T-helper 2 cell treated with Interferon-gamma antibody and Interleukin-4, amounts not matched to agents 5 μg/mL and 100 μg/mL, for 36 hours (primary cell): ENCODE measurements at regions not wholly inside any gene's neighbourhood (a gene's known extent, or its start where the extent isn't known, plus 50 kb on each side); places are given as distances from the start of the nearest gene placed in this dataset.

Source experiments
- DNase-seq: peaks from one replicate; pipeline ENCODE4 v3.0.0; 2021; ENCODE audit warnings: low spot score
- H3K27ac Mint-ChIP-seq: one replicate; pipeline ENCODE4 v1.8.0; 2021; ENCODE audit warnings: mild to moderate bottlenecking, mixed read lengths
- H3K27me3 Mint-ChIP-seq: one replicate; pipeline ENCODE4 v1.8.0; 2021; ENCODE audit warnings: low read depth, mixed read lengths
- H3K36me3 Mint-ChIP-seq: one replicate; pipeline ENCODE4 v1.8.0; 2021; ENCODE audit warnings: low read depth, mixed read lengths
- H3K4me1 Mint-ChIP-seq: one replicate; pipeline ENCODE4 v1.8.0; 2021; ENCODE audit warnings: low read depth, mixed read lengths
- H3K4me3 Mint-ChIP-seq: one replicate; pipeline ENCODE4 v1.8.0; 2022; ENCODE audit warnings: mild to moderate bottlenecking, moderate library complexity, mixed read lengths
- H3K9me3 Mint-ChIP-seq: one replicate; pipeline ENCODE4 v1.8.0; 2021; ENCODE audit warnings: mixed read lengths

DNA sequence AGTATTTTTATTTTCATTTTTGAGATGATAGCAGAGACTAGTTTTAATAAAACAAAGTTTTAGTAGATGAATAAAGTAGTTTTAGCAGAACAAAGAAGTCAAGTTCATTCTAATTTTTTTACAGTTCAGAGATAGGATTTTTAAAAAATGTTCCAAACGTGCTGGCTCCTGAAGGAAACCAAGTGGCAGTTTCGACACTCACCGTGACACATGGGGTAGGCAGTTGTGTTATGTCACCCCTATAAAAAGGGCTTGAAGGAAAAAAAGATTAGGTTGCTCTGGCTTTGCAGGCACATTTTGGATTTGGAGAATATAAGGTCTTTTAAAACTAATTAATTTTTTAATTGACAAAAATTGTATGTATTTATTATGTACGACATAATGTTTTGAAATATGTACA is 305.2 kb downstream of the NDFIP2 start:
- DNase-seq = no peak
- H3K27me3 Mint-ChIP-seq = no peaks in the 10 kb centered on the region
- no peak overlapping the region for H3K27ac Mint-ChIP-seq
- H3K4me1 Mint-ChIP-seq = no peaks in the 10 kb centered on the region
- no peak overlapping the region for H3K4me3 Mint-ChIP-seq
- H3K9me3 Mint-ChIP-seq = no peaks in the 10 kb centered on the region
- no peaks in the 10 kb centered on the region for H3K36me3 Mint-ChIP-seq

DNA sequence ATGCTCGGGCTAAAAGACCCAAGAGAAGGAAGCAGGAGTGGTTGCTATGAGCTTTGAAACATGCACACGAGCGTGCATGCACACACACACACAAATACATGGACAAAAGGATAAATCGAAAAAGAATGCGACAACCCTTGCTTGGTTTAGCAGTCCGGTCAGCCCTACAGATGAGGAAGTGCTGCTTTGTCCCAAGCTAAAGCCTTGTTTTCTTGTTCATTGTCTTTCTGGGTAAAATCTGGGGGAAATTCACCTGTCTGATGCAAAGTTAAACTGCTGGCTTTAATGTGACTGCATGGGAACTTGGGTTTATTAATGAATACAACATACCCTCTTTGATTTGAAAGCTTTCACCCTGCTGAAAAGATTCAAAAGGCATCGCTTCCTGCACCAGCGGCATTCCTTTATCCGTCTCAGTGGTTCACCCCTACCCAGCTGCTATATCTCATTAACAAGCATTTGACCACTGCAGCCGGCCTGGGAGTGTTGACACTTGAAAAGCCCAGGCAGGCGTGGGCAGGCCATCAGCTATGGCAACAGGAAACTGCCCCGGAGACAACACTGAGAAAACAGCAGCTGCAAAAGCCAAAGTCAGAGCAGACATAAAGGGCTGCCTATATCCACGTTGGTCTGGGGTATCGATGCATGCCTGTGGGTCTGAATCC is 301.7 kb downstream of the NDFIP2 start:
- Mint-ChIP-seq H3K9me3 (no peaks in the 10 kb centered on the region), H3K27ac (no peak overlapping the region), H3K36me3 (no peaks in the 10 kb centered on the region), H3K4me1 (no peaks in the 10 kb centered on the region), H3K27me3 (no peaks in the 10 kb centered on the region), H3K4me3 (no peak overlapping the region)
- DNase-seq = no peak

DNA sequence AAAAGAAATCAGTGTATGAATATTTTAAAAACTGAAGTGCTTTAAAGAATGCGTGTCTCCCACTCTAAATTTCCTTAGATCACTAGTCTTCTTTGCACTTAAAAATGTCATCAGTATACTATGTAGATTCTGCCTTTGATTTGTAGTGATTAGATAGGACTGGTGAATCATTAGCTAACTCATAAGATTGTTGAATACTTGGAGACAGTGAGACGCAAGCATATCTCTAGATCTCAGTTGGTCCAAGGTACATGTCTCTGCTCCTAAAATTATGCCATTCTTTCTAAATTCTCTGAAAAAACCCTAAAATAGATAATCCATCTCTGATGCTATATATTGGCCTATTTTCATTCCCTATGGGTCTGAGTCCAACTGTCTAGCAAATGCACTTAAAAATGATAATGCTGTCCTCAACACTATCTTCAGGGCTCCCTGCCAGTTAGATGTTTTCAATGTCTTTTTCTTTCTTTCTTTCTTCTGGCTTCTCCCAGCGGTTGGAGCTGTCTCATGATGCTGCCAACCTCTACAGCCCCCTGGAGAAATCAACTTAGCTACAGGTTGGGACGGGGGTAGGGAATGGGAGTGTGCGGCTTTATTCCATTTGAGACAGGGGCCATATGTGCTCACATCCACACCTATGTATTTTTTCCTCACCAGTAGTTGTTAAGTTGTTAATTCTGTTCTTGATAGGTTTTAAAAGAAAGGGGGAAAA is 301.0 kb downstream of the NDFIP2 start:
- Mint-ChIP-seq H3K27me3 (no peaks in the 10 kb centered on the region), H3K27ac (no peak overlapping the region), H3K4me1 (no peaks in the 10 kb centered on the region), H3K9me3 (no peaks in the 10 kb centered on the region), H3K4me3 (no peak overlapping the region), H3K36me3 (no peaks in the 10 kb centered on the region)
- no peak for DNase-seq

DNA sequence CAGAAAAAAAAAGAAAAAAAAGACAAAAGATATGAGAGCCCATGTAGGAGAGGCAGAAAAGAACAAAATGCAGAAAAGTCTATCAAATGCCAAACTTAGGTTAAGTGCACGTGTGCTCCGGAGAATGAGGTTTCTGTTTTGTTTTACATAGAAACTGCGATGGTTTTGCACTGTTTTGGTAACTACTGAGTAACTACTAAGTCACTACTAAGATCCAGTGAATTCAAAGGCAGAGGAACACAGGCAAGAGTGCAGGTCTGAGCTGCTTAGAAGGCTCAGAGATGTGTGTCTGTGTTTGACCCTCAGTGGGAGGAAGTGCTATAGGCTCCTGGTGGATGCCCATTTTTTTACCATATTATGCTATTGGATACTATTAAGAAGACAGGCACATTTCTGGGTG is 299.3 kb downstream of the NDFIP2 start:
- Mint-ChIP-seq H3K4me1 (no peaks in the 10 kb centered on the region), H3K36me3 (no peaks in the 10 kb centered on the region), H3K9me3 (no peaks in the 10 kb centered on the region), H3K27me3 (no peaks in the 10 kb centered on the region), H3K4me3 (no peak overlapping the region), H3K27ac (no peak overlapping the region)
- no peak for DNase-seq

DNA sequence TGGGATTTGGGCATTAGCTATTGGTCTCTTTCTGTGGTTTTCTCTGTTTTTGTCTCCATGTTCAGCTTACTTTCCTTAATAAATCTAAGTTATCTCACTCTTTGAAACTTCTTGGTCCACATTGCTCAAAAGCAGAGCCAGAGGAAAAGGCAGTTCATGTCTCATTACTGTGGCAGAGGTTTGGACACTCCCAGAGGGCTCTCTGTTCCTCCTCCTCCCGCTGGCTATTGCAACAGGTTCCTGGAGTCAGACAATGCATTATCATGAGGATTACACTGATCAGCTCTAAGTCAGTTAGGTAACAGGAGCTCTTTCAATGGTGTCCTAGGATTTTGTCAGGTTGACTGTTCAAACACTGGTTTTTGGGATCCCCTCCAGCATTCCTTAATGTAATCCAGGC is 298.8 kb downstream of the NDFIP2 start:
- no peak overlapping the region for H3K27ac Mint-ChIP-seq
- no peak overlapping the region for H3K4me3 Mint-ChIP-seq
- no peaks in the 10 kb centered on the region for H3K36me3 Mint-ChIP-seq
- DNase-seq = no peak
- H3K27me3 Mint-ChIP-seq = no peaks in the 10 kb centered on the region
- H3K9me3 Mint-ChIP-seq = no peaks in the 10 kb centered on the region
- H3K4me1 Mint-ChIP-seq = no peaks in the 10 kb centered on the region

DNA sequence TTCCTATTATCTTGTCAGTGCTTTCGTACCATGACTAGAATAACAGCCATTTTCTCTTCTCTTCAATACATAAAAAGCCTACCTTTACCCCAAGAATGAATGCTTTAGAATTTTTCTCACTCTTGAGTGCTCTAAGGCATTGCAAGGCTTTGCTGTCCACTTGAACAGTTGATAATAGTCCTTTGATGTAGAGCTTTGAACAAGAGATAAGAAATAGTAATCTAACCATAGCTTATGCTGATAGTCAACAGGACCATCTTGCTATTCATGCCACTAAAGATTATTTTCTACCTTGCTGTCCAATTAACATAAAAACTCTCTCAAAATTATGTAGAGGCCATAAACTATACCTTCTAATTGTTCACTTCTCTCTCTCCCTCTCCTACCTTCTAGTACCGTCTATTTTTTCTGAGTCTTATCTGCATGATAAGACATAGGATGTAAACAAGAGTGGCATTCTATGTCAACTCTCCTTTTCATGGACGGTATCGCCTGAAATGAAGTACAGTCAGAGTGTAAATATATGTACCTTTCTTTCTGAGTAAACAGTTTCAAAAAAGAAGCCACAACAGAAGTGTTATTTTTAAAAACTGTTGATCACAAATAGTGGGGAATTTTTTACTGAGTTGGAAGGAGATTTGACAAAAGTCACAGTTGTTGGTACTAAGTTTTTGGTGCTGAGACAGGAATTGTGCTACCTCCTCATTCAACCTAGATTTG is 297.9 kb downstream of the NDFIP2 start:
- DNase-seq = no peak
- Mint-ChIP-seq H3K4me3 (no peak overlapping the region), H3K36me3 (no peaks in the 10 kb centered on the region), H3K9me3 (no peaks in the 10 kb centered on the region), H3K27me3 (no peaks in the 10 kb centered on the region), H3K4me1 (no peaks in the 10 kb centered on the region), H3K27ac (no peak overlapping the region)

DNA sequence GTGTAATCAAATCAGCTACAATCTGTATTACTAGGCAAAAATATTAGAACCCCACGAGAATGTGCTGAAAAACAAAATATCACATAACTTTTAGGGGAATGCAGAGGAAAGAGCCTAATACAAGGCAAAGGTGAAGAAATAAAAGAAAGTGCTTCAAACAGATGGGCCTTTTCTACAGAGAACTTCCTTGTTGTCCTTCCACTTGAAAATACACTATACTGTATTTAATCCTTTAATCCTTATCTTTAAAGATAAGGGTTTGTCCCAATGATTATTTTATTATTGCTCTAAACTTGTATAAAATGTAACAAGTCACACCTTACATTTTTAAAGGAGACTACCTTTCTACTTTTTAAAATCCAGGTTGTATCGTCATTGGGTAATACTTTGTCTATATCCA is 296.5 kb downstream of the NDFIP2 start:
- no peaks in the 10 kb centered on the region for H3K36me3 Mint-ChIP-seq
- no peak overlapping the region for H3K4me3 Mint-ChIP-seq
- H3K9me3 Mint-ChIP-seq = no peaks in the 10 kb centered on the region
- no peaks in the 10 kb centered on the region for H3K27me3 Mint-ChIP-seq
- H3K4me1 Mint-ChIP-seq = no peaks in the 10 kb centered on the region
- no peak overlapping the region for H3K27ac Mint-ChIP-seq
- no peak for DNase-seq

DNA sequence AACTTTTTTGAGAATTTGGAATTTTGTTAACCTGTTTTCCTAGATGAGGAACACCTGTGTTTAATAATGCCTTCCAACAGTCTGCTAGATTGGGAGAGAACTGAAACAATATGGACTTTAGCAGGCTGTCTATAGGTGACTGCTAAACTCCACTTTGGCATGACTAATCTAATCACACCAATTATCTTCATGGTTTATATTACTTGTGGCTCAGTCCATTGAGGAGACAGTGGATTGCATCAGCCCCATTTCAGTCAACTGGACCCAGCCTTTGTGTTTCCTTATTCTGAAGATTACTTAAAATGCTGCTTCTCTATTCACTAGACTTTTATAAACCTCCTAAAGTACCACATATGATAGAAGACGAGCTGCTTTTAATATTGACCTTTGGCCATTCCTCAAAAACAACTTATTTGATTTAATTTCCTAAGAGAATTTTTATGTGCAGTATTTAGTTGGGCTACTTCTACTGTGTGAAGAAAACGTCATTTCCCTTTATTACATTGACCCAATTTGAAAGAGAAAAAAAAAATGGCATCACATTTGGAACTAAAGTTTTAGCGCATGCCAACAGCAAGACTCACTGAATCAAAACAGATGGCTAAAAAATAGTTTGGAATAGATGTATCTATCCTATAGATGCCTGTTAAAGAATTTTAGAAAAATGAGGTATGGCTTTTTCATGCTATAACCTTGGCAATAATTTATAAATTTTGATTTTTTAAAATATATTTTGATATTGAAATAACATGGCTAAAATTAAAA is 295.8 kb downstream of the NDFIP2 start:
- Mint-ChIP-seq H3K4me1 (no peaks in the 10 kb centered on the region), H3K27me3 (no peaks in the 10 kb centered on the region), H3K27ac (no peak overlapping the region), H3K4me3 (no peak overlapping the region), H3K36me3 (no peaks in the 10 kb centered on the region), H3K9me3 (no peaks in the 10 kb centered on the region)
- no peak for DNase-seq

DNA sequence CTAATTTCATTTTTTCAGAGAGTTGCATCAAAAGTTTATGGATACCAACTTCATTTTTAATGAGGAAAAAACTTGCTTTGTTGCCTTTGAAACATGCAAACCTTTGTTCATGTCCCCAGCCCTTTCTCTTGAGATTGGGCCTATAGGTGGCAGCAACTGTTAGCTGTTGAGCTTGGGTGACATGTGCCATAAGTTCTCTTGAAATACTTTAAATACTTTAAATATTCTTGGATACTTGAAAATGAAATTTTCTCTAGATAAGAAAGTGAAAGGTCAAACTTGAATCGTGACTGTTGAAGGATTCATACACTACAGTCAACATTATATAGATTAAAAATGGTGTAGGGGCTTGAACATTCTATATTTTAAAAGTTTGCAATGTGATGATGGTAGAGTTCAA is 294.9 kb downstream of the NDFIP2 start:
- Mint-ChIP-seq H3K4me1 (no peaks in the 10 kb centered on the region), H3K27ac (no peak overlapping the region), H3K9me3 (no peaks in the 10 kb centered on the region), H3K27me3 (no peaks in the 10 kb centered on the region), H3K4me3 (no peak overlapping the region), H3K36me3 (no peaks in the 10 kb centered on the region)
- no peak for DNase-seq

DNA sequence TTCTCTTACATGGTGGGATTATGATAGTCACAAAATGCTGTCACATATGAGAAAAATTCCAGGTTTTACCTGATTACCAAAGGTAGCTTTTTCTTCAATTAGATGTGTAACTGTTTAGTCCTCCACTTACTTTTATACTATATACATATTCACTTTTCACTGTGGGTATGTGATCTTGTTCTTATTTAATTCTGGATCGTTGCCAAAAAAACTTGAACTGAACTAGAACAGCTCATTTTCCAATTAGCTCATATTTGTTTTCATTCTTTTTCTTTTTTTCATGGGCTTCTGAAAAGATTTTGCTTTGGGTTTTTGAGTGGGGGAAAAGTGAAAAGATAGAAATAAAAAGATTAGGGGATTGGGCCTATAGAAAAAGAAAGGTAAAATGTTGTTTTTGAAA is 291.9 kb downstream of the NDFIP2 start:
- no peak overlapping the region for H3K27ac Mint-ChIP-seq
- H3K4me1 Mint-ChIP-seq = no peaks in the 10 kb centered on the region
- H3K4me3 Mint-ChIP-seq = no peak overlapping the region
- H3K27me3 Mint-ChIP-seq = no peaks in the 10 kb centered on the region
- H3K9me3 Mint-ChIP-seq = no peaks in the 10 kb centered on the region
- DNase-seq = no peak
- no peaks in the 10 kb centered on the region for H3K36me3 Mint-ChIP-seq

DNA sequence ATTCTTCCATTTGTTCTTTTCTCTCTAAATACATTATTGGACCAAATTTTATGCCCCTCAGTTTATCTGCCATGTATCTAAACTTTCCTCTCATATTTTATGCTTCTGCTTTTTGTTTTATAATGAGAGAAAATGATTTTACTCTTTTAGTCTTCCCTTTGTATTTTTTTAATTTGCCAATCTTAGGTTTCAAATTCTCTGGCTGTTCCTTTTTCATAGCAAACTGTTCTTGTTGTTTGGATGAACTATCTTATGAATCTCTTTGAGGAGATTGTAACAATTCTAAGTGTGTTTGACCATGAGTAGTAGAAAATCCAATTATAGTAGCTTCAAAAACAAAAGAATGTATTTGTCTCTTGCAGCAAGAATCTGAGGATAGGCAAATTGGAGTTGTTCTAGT is 290.5 kb downstream of the NDFIP2 start:
- H3K27me3 Mint-ChIP-seq = no peaks in the 10 kb centered on the region
- no peaks in the 10 kb centered on the region for H3K9me3 Mint-ChIP-seq
- no peak for DNase-seq
- no peak overlapping the region for H3K4me3 Mint-ChIP-seq
- no peaks in the 10 kb centered on the region for H3K4me1 Mint-ChIP-seq
- H3K27ac Mint-ChIP-seq = no peak overlapping the region
- H3K36me3 Mint-ChIP-seq = no peaks in the 10 kb centered on the region

DNA sequence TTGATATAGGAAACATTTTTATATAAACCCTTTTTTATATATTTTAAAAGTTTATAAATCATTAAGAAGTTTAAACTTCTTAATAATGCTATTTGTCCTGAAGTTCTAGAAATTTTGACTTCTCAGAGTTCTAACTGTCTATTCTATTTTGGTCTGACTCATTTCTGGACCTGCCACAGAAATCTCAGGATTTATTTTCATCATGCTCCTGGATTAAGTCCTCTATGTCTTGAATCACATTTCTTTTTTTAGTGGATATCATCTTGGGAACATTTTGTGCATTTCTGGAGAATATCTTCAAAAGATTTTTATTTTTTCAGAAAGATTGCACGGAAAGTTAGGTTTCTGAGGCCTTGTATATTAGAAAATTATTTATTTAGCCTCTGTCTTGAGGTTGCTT is 289.1 kb downstream of the NDFIP2 start:
- no peaks in the 10 kb centered on the region for H3K4me1 Mint-ChIP-seq
- H3K36me3 Mint-ChIP-seq = no peaks in the 10 kb centered on the region
- H3K4me3 Mint-ChIP-seq = no peak overlapping the region
- DNase-seq = no peak
- H3K9me3 Mint-ChIP-seq = no peaks in the 10 kb centered on the region
- no peaks in the 10 kb centered on the region for H3K27me3 Mint-ChIP-seq
- no peak overlapping the region for H3K27ac Mint-ChIP-seq

DNA sequence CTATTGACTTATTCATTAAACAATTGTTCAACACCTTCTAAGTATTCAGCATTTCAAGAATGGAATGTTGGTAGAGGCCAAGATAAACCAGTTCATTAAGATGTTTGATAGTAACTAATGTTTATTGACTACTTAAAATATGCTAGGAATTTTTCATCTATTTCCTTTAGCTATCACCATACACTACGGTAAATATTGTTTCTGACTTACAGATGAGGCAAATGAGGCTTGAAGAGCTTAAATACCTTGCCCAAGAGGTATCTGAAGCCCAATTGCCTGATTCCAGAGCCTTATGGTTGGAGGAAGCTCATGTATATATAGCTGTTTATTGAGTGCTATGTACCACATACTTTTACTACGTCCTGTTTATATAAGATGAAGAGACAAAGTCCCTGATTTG is 286.2 kb downstream of the NDFIP2 start:
- no peaks in the 10 kb centered on the region for H3K9me3 Mint-ChIP-seq
- H3K36me3 Mint-ChIP-seq = no peaks in the 10 kb centered on the region
- no peaks in the 10 kb centered on the region for H3K27me3 Mint-ChIP-seq
- H3K4me1 Mint-ChIP-seq = no peaks in the 10 kb centered on the region
- no peak overlapping the region for H3K4me3 Mint-ChIP-seq
- no peak overlapping the region for H3K27ac Mint-ChIP-seq
- no peak for DNase-seq

DNA sequence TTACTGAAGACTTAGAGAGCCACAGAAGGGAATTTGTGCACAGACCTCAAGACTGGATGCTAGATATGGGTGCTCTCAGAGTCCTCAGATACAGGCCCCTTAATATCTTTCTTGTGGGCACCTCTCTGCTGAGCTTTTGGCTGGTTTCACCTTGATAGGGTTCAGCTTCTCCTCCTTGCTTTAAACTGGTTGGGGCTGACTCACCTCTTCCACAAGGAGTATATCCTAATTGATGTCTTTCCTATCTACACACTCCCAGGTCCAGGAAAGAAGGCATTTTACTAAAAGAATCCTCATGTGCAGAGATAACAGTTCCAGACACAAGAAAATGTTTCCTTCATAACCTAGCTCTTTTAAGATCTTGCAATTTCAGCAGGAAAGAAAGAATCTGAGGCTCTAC is 284.4 kb downstream of the NDFIP2 start:
- Mint-ChIP-seq H3K4me3 (no peak overlapping the region), H3K4me1 (no peaks in the 10 kb centered on the region)

More for the DNA sequence above, 284.4 kb downstream of the NDFIP2 start:
- Mint-ChIP-seq H3K27ac (no peak overlapping the region), H3K36me3 (no peaks in the 10 kb centered on the region), H3K27me3 (no peaks in the 10 kb centered on the region), H3K9me3 (no peaks in the 10 kb centered on the region)
- no peak for DNase-seq
